ENCODE measurements at regions not wholly inside any gene's neighbourhood (a gene's known extent, or its start where the extent isn't known, plus 50 kb on each side); places are given as distances from the start of the nearest gene placed in this dataset.
A peak's percentile ranks its signal among the peaks of the same experiment; 100 is the strongest.
"Not testable (repeated sequence)": the region's sequence is repeated elsewhere in the genome, so short reads cannot be mapped to it uniquely, and the experiment has no call there.

- not testable (repeated sequence) for H3K9ac ChIP-seq (ENCODE audit: low read length)
These were observed 108.9 kb upstream of the GPR39 start for GRCh38 chr2:132307613-132308198.

GRCh38 chr2:132309203-132309602 lies 107.4 kb upstream of the GPR39 start:
- H3K9ac ChIP-seq (ENCODE audit: low read length); H3K36me3 ChIP-seq (ENCODE audit: control insufficient read depth, insufficient read depth, low read length); H3K4me3 ChIP-seq (ENCODE audit: low read length); H3K27me3 ChIP-seq (ENCODE audit: control insufficient read depth, insufficient read depth, low read length); H3K27ac ChIP-seq (ENCODE audit: low read depth, low read length); H3K4me1 ChIP-seq (ENCODE audit: control insufficient read depth, insufficient read depth, low read length): not testable (repeated sequence)

More at GRCh38 chr2:132307613-132308198, 108.9 kb upstream of the GPR39 start:
- H3K27me3 ChIP-seq (ENCODE audit: control insufficient read depth, insufficient read depth, low read length); H3K36me3 ChIP-seq (ENCODE audit: control insufficient read depth, insufficient read depth, low read length); H3K4me1 ChIP-seq (ENCODE audit: control insufficient read depth, insufficient read depth, low read length); H3K4me3 ChIP-seq (ENCODE audit: low read length); H3K27ac ChIP-seq (ENCODE audit: low read depth, low read length): not testable (repeated sequence)

GRCh38 chr2:132315546-132315945 lies 101.1 kb upstream of the GPR39 start:
- not testable (repeated sequence) for H3K36me3 ChIP-seq (ENCODE audit: control insufficient read depth, insufficient read depth, low read length); H3K27ac ChIP-seq (ENCODE audit: low read depth, low read length); H3K4me1 ChIP-seq (ENCODE audit: control insufficient read depth, insufficient read depth, low read length); H3K9ac ChIP-seq (ENCODE audit: low read length); H3K27me3 ChIP-seq (ENCODE audit: control insufficient read depth, insufficient read depth, low read length); H3K4me3 ChIP-seq (ENCODE audit: low read length)

GRCh38 chr2:132317026-132317680 lies 99.5 kb upstream of the GPR39 start:
- not testable (repeated sequence) for H3K36me3 ChIP-seq (ENCODE audit: control insufficient read depth, insufficient read depth, low read length); H3K27ac ChIP-seq (ENCODE audit: low read depth, low read length); H3K9ac ChIP-seq (ENCODE audit: low read length); H3K4me1 ChIP-seq (ENCODE audit: control insufficient read depth, insufficient read depth, low read length); H3K27me3 ChIP-seq (ENCODE audit: control insufficient read depth, insufficient read depth, low read length); H3K4me3 ChIP-seq (ENCODE audit: low read length)

- not testable (repeated sequence) for H3K27ac ChIP-seq (ENCODE audit: low read depth, low read length); H3K9ac ChIP-seq (ENCODE audit: low read length); H3K4me3 ChIP-seq (ENCODE audit: low read length); H3K4me1 ChIP-seq (ENCODE audit: control insufficient read depth, insufficient read depth, low read length); H3K36me3 ChIP-seq (ENCODE audit: control insufficient read depth, insufficient read depth, low read length); H3K27me3 ChIP-seq (ENCODE audit: control insufficient read depth, insufficient read depth, low read length)
These were observed 98.1 kb upstream of the GPR39 start for GRCh38 chr2:132318481-132318880.

- H3K9ac ChIP-seq (ENCODE audit: low read length); H3K36me3 ChIP-seq (ENCODE audit: control insufficient read depth, insufficient read depth, low read length); H3K27ac ChIP-seq (ENCODE audit: low read depth, low read length); H3K4me1 ChIP-seq (ENCODE audit: control insufficient read depth, insufficient read depth, low read length); H3K4me3 ChIP-seq (ENCODE audit: low read length); H3K27me3 ChIP-seq (ENCODE audit: control insufficient read depth, insufficient read depth, low read length): not testable (repeated sequence)
These were observed 92.6 kb upstream of the GPR39 start for GRCh38 chr2:132324005-132324404.

- H3K27me3 ChIP-seq (ENCODE audit: control insufficient read depth, insufficient read depth, low read length); H3K27ac ChIP-seq (ENCODE audit: low read depth, low read length); H3K36me3 ChIP-seq (ENCODE audit: control insufficient read depth, insufficient read depth, low read length); H3K9ac ChIP-seq (ENCODE audit: low read length); H3K4me1 ChIP-seq (ENCODE audit: control insufficient read depth, insufficient read depth, low read length); H3K4me3 ChIP-seq (ENCODE audit: low read length): not testable (repeated sequence)
These were observed 84.1 kb upstream of the GPR39 start for GRCh38 chr2:132332345-132333033.

GRCh38 chr2:132337135-132337534 lies 79.5 kb upstream of the GPR39 start:
- not testable (repeated sequence) for H3K27ac ChIP-seq (ENCODE audit: low read depth, low read length); H3K4me3 ChIP-seq (ENCODE audit: low read length); H3K9ac ChIP-seq (ENCODE audit: low read length); H3K36me3 ChIP-seq (ENCODE audit: control insufficient read depth, insufficient read depth, low read length); H3K27me3 ChIP-seq (ENCODE audit: control insufficient read depth, insufficient read depth, low read length); H3K4me1 ChIP-seq (ENCODE audit: control insufficient read depth, insufficient read depth, low read length)

- not testable (repeated sequence) for H3K36me3 ChIP-seq (ENCODE audit: control insufficient read depth, insufficient read depth, low read length); H3K4me3 ChIP-seq (ENCODE audit: low read length); H3K27me3 ChIP-seq (ENCODE audit: control insufficient read depth, insufficient read depth, low read length); H3K27ac ChIP-seq (ENCODE audit: low read depth, low read length); H3K4me1 ChIP-seq (ENCODE audit: control insufficient read depth, insufficient read depth, low read length); H3K9ac ChIP-seq (ENCODE audit: low read length)
These were observed 78.8 kb upstream of the GPR39 start for GRCh38 chr2:132337844-132338243.

GRCh38 chr2:132347041-132347780 lies 69.4 kb upstream of the GPR39 start:
- H3K9ac ChIP-seq (ENCODE audit: low read length); H3K4me1 ChIP-seq (ENCODE audit: control insufficient read depth, insufficient read depth, low read length); H3K36me3 ChIP-seq (ENCODE audit: control insufficient read depth, insufficient read depth, low read length); H3K27me3 ChIP-seq (ENCODE audit: control insufficient read depth, insufficient read depth, low read length): not testable (repeated sequence)
- peak overlapping the region; percentile 77 for H3K27ac ChIP-seq (ENCODE audit: low read depth, low read length)
- H3K4me3 ChIP-seq (ENCODE audit: low read length), result peak overlapping the region; percentile 62

GRCh38 chr2:132349092-132349687 lies 67.4 kb upstream of the GPR39 start:
- not testable (repeated sequence) for H3K4me1 ChIP-seq (ENCODE audit: control insufficient read depth, insufficient read depth, low read length); H3K27ac ChIP-seq (ENCODE audit: low read depth, low read length); H3K9ac ChIP-seq (ENCODE audit: low read length); H3K27me3 ChIP-seq (ENCODE audit: control insufficient read depth, insufficient read depth, low read length); H3K4me3 ChIP-seq (ENCODE audit: low read length); H3K36me3 ChIP-seq (ENCODE audit: control insufficient read depth, insufficient read depth, low read length)

- not testable (repeated sequence) for H3K27ac ChIP-seq (ENCODE audit: low read depth, low read length); H3K9ac ChIP-seq (ENCODE audit: low read length); H3K27me3 ChIP-seq (ENCODE audit: control insufficient read depth, insufficient read depth, low read length); H3K4me1 ChIP-seq (ENCODE audit: control insufficient read depth, insufficient read depth, low read length); H3K4me3 ChIP-seq (ENCODE audit: low read length); H3K36me3 ChIP-seq (ENCODE audit: control insufficient read depth, insufficient read depth, low read length)
These were observed 64.9 kb upstream of the GPR39 start for GRCh38 chr2:132351668-132352067.

All from rectal smooth muscle tissue (tissue), 1 donor.